IPS-NIHi7 (cell line): ENCODE measurements at regions not wholly inside any gene's neighbourhood (a gene's known extent, or its start where the extent isn't known, plus 50 kb on each side); places are given as distances from the start of the nearest gene placed in this dataset.

Experiments
- DNase-seq: peaks from one replicate; pipeline ENCODE4 v3.0.0; 2012; ENCODE audit warnings: mixed read lengths; ENCODE audit errors: extremely low spot score

GRCh38 chr11:116642481-116642880, 130.3 kb downstream of the BUD13 start:
- DNase-seq: no peak

- peak; percentile 94 for DNase-seq
Observed at GRCh38 chr11:116641561-116642045, 131.2 kb downstream of the BUD13 start.

DNA sequence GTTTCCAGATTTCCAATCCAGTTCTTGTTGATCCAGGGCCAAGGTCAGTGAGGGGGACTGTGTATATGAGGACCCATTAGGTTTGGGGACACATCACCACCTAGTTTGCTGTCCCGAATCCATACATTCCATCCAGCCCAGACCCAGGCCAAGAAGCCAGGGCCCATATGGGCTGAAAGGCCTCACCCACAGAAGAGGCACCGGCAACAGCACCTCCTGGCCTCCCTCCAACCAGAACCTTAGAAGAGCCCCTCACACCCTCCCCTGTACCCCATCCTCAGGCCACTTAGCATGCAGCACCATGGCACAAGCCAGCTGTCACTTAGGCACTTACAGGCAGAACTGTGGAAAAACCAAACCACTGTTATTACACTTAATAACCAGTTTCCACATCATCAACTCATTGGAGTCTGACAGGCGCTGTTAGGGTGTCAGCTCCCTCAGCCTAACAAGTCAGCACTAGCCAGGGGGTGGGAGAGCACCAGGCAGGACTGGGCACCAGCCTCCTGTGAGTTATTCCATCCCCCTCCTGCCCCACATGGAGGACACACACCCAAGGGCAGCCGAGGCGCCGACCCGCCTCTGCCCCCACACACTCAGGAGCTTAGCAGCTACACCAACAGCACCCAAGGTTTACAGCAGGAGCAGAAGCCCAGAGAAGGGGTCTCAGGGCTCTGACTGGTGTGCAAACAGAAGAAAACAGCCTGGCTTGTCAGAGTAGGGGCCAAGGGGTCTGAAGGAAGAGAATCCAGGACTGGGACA, 132.0 kb downstream of the BUD13 start:
- no peak for DNase-seq

GRCh38 chr11:116638463-116638862, 134.3 kb downstream of the BUD13 start:
- DNase-seq: no peak

GRCh38 chr11:116637766-116638165, 135.0 kb downstream of the BUD13 start:
- DNase-seq: no peak

GRCh38 chr11:116636341-116636929, 136.4 kb downstream of the BUD13 start:
- DNase-seq: no peak

DNA sequence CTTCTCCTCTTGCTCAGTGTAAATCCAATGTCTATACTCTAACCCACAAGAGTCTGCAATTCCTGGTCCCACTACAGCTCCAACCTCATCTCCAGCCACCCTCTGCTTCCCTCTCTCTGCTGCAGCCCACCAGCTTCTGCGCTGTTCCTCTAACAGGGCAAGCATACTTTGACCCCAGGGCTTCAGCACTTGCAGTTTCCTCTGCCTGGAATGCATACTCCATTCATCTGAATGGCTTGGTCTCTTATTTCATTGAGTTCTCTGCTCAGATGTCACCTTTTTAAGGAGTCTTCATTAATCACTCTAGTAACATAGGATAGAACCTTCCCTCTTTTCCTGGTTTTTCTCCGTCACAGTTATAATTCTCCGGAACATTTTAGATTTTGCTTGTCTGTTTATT, 141.6 kb downstream of the BUD13 start:
- DNase-seq: no peak

GRCh38 chr11:116618461-116618860, 154.3 kb downstream of the BUD13 start:
- DNase-seq: no peak

- peak; percentile 39 for DNase-seq
Observed at GRCh38 chr11:116615211-116615865, 157.4 kb downstream of the BUD13 start.

GRCh38 chr11:116614306-116615210, 158.2 kb downstream of the BUD13 start:
- no peak for DNase-seq

- no peak for DNase-seq
Observed at GRCh38 chr11:116613206-116613875, 159.4 kb downstream of the BUD13 start.

- DNase-seq: no peak
Observed at GRCh38 chr11:116611998-116612620, 160.7 kb downstream of the BUD13 start.

GRCh38 chr11:116610190-116610589, 162.6 kb downstream of the BUD13 start:
- DNase-seq: no peak

GRCh38 chr11:116607027-116607426, 165.8 kb downstream of the BUD13 start:
- no peak for DNase-seq

DNA sequence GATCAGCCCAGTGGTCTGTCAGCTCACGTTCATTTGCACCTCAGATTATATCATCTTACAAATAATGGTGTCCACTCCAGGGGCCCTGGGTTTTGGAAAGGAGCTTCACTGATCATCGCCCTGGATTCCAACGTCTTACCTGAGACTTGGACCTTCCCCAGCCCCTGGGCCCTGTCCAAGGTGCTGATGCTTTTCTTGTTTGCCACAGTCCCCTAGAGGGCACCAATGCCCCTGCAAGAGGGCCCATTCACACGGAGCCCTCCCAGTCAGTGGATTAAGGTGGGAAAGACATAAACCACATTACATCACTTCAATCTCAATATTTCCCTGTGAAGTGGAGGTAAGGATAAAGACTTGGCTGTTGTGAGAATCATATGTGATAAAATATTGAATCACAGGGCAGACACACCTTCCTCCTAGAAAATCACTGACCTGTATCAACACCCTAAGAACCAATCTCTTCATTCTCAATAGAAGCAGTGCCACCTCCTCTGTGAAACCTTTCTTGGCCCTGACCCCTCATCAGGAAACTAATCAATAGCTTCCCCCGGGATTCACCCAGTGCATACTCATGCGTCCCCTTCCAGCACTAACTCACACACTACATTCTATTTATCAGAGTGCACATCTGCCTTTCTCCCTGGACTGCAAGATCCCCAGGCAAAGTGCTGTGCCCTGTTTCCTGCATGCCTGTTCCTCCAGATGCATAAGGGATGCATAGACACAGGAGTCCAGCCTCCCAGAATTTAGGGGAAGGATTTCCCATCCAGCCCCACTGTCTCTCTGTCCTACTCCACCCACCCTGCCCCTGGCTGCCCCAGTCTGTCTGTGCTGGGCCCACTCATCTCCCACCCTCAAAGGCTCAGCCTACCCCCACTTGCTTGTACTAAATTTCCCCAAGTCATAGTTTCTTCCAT, 167.0 kb downstream of the BUD13 start:
- peak; percentile 93 for DNase-seq

- DNase-seq: no peak
Observed at GRCh38 chr11:116603728-116604323, 169.0 kb downstream of the BUD13 start.

DNA sequence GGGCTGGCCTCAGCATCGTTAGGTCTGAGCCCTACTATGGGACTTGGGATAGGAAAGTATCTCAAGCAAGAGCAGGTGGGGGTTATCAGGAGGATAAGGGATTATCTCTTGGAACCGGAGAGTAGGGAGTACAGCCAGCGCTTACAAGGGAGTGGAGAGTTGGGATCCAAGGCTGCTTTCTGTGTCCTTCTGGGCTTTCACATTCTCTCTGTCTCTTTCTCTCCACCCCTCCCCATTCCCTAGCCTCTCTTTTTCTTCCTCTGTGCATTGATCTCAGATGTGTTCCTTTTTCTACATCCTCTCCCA, 170.2 kb downstream of the BUD13 start:
- no peak for DNase-seq

DNA sequence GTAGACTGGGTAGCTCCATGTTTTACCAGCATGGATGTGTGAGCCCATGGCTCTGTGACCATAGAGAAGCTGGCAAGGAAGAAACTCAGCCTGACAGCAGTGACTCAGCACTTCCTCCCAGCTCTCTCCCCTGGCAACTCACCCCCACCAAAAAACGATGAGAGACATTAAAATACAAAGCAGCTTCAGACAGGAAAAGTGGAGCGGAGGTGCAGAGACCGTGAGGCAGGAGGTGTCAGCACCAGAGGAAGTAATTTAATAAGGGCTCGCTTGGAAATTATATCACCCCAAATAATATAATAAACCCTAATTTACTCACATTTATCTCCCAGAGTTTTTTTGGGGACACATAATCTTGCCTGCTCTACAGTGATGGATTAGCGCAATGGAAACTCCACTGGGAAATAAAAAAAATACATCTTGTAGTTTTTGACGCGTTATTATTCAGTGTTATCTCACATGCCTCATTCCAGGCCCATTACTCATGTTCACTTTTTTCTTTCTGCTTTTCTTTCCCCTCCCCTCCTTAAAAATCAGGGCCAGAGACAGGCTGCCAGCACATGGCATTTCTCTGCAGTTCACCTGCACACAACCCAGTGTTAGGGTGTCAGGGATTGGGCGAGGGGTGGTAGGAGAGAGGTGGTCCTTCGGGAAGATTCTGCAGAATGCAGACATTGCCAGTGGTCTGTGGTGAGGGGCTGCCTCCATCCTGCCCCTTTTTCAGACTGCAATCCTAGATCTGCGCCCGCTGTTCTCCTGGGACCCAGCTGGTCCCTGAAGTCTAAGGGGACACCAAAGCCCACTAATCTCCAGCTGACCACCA, 170.8 kb downstream of the BUD13 start:
- no peak for DNase-seq

DNA sequence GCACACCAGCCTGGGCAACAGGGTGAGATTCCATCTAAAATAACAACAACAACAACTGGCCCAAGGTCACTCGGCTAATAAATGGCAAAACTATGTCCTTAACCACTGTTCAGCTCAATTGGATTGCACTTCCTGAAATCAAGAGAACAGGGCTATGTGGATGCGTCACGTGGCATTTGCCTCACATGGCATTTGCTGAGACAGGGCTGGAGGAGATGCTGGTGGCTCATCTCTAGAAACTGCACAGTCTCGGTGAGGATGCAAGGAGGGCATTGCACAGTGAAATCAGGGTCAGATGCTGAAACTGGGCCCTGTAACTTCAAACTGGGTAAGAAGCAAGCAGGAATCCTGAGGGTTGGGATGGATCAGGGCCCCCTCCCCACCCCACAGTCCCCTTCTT, 171.9 kb downstream of the BUD13 start:
- DNase-seq: no peak
